Esophagus squamous epithelium (tissue), 5 donors: ENCODE measurements at regions not wholly inside any gene's neighbourhood (a gene's known extent, or its start where the extent isn't known, plus 50 kb on each side); places are given as distances from the start of the nearest gene placed in this dataset.

ENCODE experiments used
- DNase-seq: peaks from one replicate; lab custom pipeline; 2025; lab: John Stamatoyannopoulos, UW
- H3K27ac ChIP-seq, 4 donors: fragments of 200-600 bp; sonication (generic); one replicate each; pipeline ENCODE4 v1.5.1; 2016 to 2019; ENCODE audit warnings: mild to moderate bottlenecking in 1 of 4
- H3K27me3 ChIP-seq, 4 donors: fragments of 200-600 bp; sonication (generic); 1 replicate in 3 of 4; 2 replicates in 1 of 4; pipeline versions ENCODE4 v1.5.1 to v1.6.0; 2017 to 2021; ENCODE audit warnings: antibody characterized with exemption in 1 of 4
- H3K36me3 ChIP-seq, 3 donors: fragments of 200-600 bp; sonication (generic); one replicate each; pipeline ENCODE4 v1.5.1; 2016 to 2019
- H3K4me1 ChIP-seq, 3 donors: fragments of 200-600 bp; sonication (generic); one replicate each; pipeline ENCODE4 v1.5.1; 2017 to 2019
- H3K4me3 ChIP-seq, 4 donors: fragments of 200-600 bp; sonication (generic); 1 replicate in 3 of 4; 2 replicates in 1 of 4; pipeline ENCODE4 v1.5.1; 2016 to 2019; ENCODE audit warnings: mild to moderate bottlenecking in 2 of 4, moderate library complexity in 1 of 4
- H3K9me3 ChIP-seq, 3 donors: fragments of 200-600 bp; sonication (generic); one replicate each; pipeline ENCODE4 v1.5.1; 2016 to 2019
- CTCF ChIP-seq, 6 experiments: fragments of 450-650 bp in 4 of 6; fragments of 200-600 bp in 2 of 6; sonication (generic) in 2 of 6; IDR thresholded peaks; one replicate each; pipeline ENCODE4 v1.5.1; 2016 to 2019; ENCODE audit warnings: antibody characterized with exemption in 6 of 6, mild to moderate bottlenecking in 4 of 6, moderate library complexity in 4 of 6
- POLR2A ChIP-seq, 4 donors: fragments of 450-650 bp; IDR thresholded peaks; one replicate each; pipeline ENCODE4 v1.6.1; 2017; ENCODE audit warnings: antibody characterized with exemption in 4 of 4, mild to moderate bottlenecking in 4 of 4, moderate library complexity in 3 of 4
- WGBS, 2 donors: methylation state at CpG; one replicate each; pipeline ENCODE4 v1.1.5; 2018; 5-methylcytosine and 5-hydroxymethylcytosine counted together
- intact Hi-C: fragments of 100-400 bp; cut with DNase I; formaldehyde crosslinking; loops from one replicate; pipeline ENCODE4 v1.15.0; 2022
- donor health status: DM: yes; HTN: yes; CAD: no.

GRCh38 chr2:120820263-120820952 lies 84.7 kb downstream of the GLI2 start:
- peak overlapping the region in 1 of 4 donors; percentile 29 for H3K4me3 ChIP-seq
- DNase-seq = no peak
- TF ChIP-seq CTCF (IDR thresholded peaks at IDR 0.05) (no peak), POLR2A (IDR thresholded peaks at IDR 0.05) (no peak)
- H3K4me1 ChIP-seq = peaks cover 3 to 28% (median 14%) of the 10 kb centered on the region in 3 donors
- intact Hi-C loops = no loop called here
- H3K27ac ChIP-seq = no peak overlapping the region
- no peaks in the 10 kb centered on the region for H3K36me3 ChIP-seq
- H3K9me3 ChIP-seq = no peaks in the 10 kb centered on the region
- WGBS, 2 donors = 35 to 62% methylated on average over 8 of the region's 19 CpGs
- peaks cover 0 to 56% (median 0%) of the 10 kb centered on the region in 4 donors for H3K27me3 ChIP-seq

GRCh38 chr2:120820953-120821279 lies 85.2 kb downstream of the GLI2 start:
- intact Hi-C loops = no loop called here
- no peaks in the 10 kb centered on the region for H3K9me3 ChIP-seq
- WGBS, 2 donors = 26 to 64% methylated on average over 5 of the region's 10 CpGs
- no peak overlapping the region for H3K27ac ChIP-seq
- H3K36me3 ChIP-seq = no peaks in the 10 kb centered on the region
- TF ChIP-seq POLR2A (IDR thresholded peaks at IDR 0.05) = no peak
- no peak for TF ChIP-seq CTCF (IDR thresholded peaks at IDR 0.05)
- DNase-seq = no peak
- no peak overlapping the region for H3K4me3 ChIP-seq
- H3K27me3 ChIP-seq = peaks cover 0 to 56% (median 0%) of the 10 kb centered on the region in 4 donors
- H3K4me1 ChIP-seq = peaks cover 8 to 34% (median 19%) of the 10 kb centered on the region in 3 donors

GRCh38 chr2:120821446-120822160 lies 85.9 kb downstream of the GLI2 start:
- Histone ChIP-seq H3K4me1 (peaks cover 13 to 40% (median 25%) of the 10 kb centered on the region in 3 donors), H3K4me3 (no peak overlapping the region), H3K9me3 (no peaks in the 10 kb centered on the region), H3K27me3 (peaks cover 0 to 58% (median 0%) of the 10 kb centered on the region in 4 donors), H3K27ac (no peak overlapping the region), H3K36me3 (no peaks in the 10 kb centered on the region)
- intact Hi-C loops = no loop called here
- no peak for TF ChIP-seq POLR2A (IDR thresholded peaks at IDR 0.05)
- no peak for TF ChIP-seq CTCF (IDR thresholded peaks at IDR 0.05)
- DNase-seq = no peak
- WGBS, 2 donors = 74 to 79% methylated on average over 9 to 10 of the region's 15 CpGs

- H3K27me3 ChIP-seq = peaks cover 0 to 62% (median 0%) of the 10 kb centered on the region in 4 donors
- no peaks in the 10 kb centered on the region for H3K36me3 ChIP-seq
- H3K9me3 ChIP-seq = no peaks in the 10 kb centered on the region
- H3K4me3 ChIP-seq = no peak overlapping the region
- DNase-seq = no peak
- TF ChIP-seq POLR2A (IDR thresholded peaks at IDR 0.05) = no peak
- TF ChIP-seq CTCF (IDR thresholded peaks at IDR 0.05) = no peak
- H3K27ac ChIP-seq = no peak overlapping the region
- WGBS, 2 donors = 88 to 96% methylated on average over 3 to 8 of the region's 11 CpGs
- intact Hi-C loops = no loop called here
- peaks cover 13 to 45% (median 24%) of the 10 kb centered on the region in 3 donors for H3K4me1 ChIP-seq
Observed at GRCh38 chr2:120822933-120823332, 87.3 kb downstream of the GLI2 start.

- Histone ChIP-seq H3K9me3 (no peaks in the 10 kb centered on the region), H3K27ac (no peak overlapping the region), H3K36me3 (no peaks in the 10 kb centered on the region), H3K27me3 (peaks cover 0 to 62% (median 0%) of the 10 kb centered on the region in 4 donors), H3K4me1 (peaks cover 13 to 39% (median 21%) of the 10 kb centered on the region in 3 donors), H3K4me3 (no peak overlapping the region)
- TF ChIP-seq POLR2A (IDR thresholded peaks at IDR 0.05) (no peak), CTCF (IDR thresholded peaks at IDR 0.05) (no peak)
- no peak for DNase-seq
- 80 to 98% methylated on average over 3 to 10 of the region's 10 CpGs for WGBS, 2 donors
- intact Hi-C loops = no loop called here
Observed at GRCh38 chr2:120823551-120823950, 87.9 kb downstream of the GLI2 start.
